MM.1S (cell line): ENCODE measurements at regions not wholly inside any gene's neighbourhood (a gene's known extent, or its start where the extent isn't known, plus 50 kb on each side); places are given as distances from the start of the nearest gene placed in this dataset.

ENCODE experiments used
- DNase-seq: peaks from one replicate; pipeline ENCODE4 v3.0.0-alpha.2; 2015
- H2AFZ ChIP-seq: fragments of 300-600 bp; sonication (generic); 2 replicates; pipeline ENCODE4 v1.6.0; 2016; ENCODE audit warnings: antibody characterized with exemption, low read length
- H3F3A ChIP-seq: fragments of 300-600 bp; sonication (generic); 2 replicates; pipeline ENCODE4 v1.6.1; 2016; ENCODE audit warnings: mild to moderate bottlenecking, antibody characterized with exemption, low read length, moderate library complexity, mixed read lengths; ENCODE audit not compliant: insufficient read depth
- H3K27ac ChIP-seq: fragments of 300-600 bp; sonication (generic); 2 replicates; pipeline ENCODE4 v1.5.1; 2016; ENCODE audit warnings: mild to moderate bottlenecking, low read length
- H3K27me3 ChIP-seq: fragments of 300-600 bp; sonication (generic); replicated peaks from 2 replicates; pipeline ENCODE4 v1.6.0; 2016; ENCODE audit warnings: low read length; ENCODE audit not compliant: insufficient read depth
- H3K36me3 ChIP-seq: fragments of 300-600 bp; sonication (generic); replicated peaks from 2 replicates; pipeline ENCODE4 v1.6.1; 2016; ENCODE audit warnings: mild to moderate bottlenecking, low read length, mixed read lengths; ENCODE audit not compliant: insufficient read depth
- H3K4me1 ChIP-seq: fragments of 300-600 bp; sonication (generic); 2 replicates; pipeline ENCODE4 v1.6.1; 2016; ENCODE audit warnings: low read length, mixed read lengths
- H3K4me2 ChIP-seq: fragments of 300-600 bp; sonication (generic); 2 replicates; pipeline ENCODE4 v1.6.0; 2016; ENCODE audit warnings: low read depth, low read length
- H3K4me3 ChIP-seq: fragments of 300-600 bp; sonication (generic); 2 replicates; pipeline ENCODE4 v1.5.1; 2016; ENCODE audit warnings: low read length, mixed read lengths
- H3K79me2 ChIP-seq: fragments of 300-600 bp; sonication (generic); 2 replicates; pipeline ENCODE4 v1.6.1; 2016; ENCODE audit warnings: mixed run types, low read length, mixed read lengths
- H3K9ac ChIP-seq: fragments of 300-600 bp; sonication (generic); 2 replicates; pipeline ENCODE4 v1.6.1; 2016; ENCODE audit warnings: low read length, mixed read lengths
- H3K9me2 ChIP-seq: fragments of 300-600 bp; sonication (generic); replicated peaks from 2 replicates; pipeline ENCODE4 v1.6.1; 2016; ENCODE audit warnings: mild to moderate bottlenecking, low read length, mixed read lengths; ENCODE audit not compliant: insufficient read depth
- H3K9me3 ChIP-seq: fragments of 300-600 bp; sonication (generic); replicated peaks from 2 replicates; pipeline ENCODE4 v1.6.1; 2016; ENCODE audit warnings: mild to moderate bottlenecking, low read length, mixed read lengths; ENCODE audit not compliant: insufficient read depth
- H4K20me1 ChIP-seq: fragments of 300-600 bp; sonication (generic); 2 replicates; pipeline ENCODE4 v1.6.1; 2016; ENCODE audit warnings: mild to moderate bottlenecking, low read length, moderate library complexity, mixed read lengths; ENCODE audit not compliant: insufficient read depth
- CTCF ChIP-seq: fragments of 300-600 bp; sonication (generic); IDR thresholded peaks from 2 replicates; pipeline ENCODE4 v1.5.1; 2016; ENCODE audit warnings: antibody characterized with exemption, low read length, mixed read lengths
- EZH2 ChIP-seq: fragments of 300-600 bp; sonication (generic); optimal IDR thresholded peaks from 2 replicates; pipeline ENCODE3; 2017; ENCODE audit warnings: low read depth, mild to moderate bottlenecking, antibody characterized with exemption, low read length, mixed read lengths
- EZH2phosphoT487 ChIP-seq: fragments of 300-600 bp; sonication (generic); IDR thresholded peaks from 2 replicates; pipeline ENCODE4 v1.6.1; 2018; ENCODE audit warnings: antibody characterized with exemption, low read length

- Histone ChIP-seq H3K9me2 (no peaks in the 10 kb centered on the region), H3K4me2 (no peak overlapping the region), H3K9me3 (no peaks in the 10 kb centered on the region), H3K36me3 (no peaks in the 10 kb centered on the region), H3K9ac (no peak overlapping the region), H3K27me3 (no peaks in the 10 kb centered on the region), H2AFZ (no peak overlapping the region), H3K4me1 (no peaks in the 10 kb centered on the region), H3F3A (no peaks in the 10 kb centered on the region), H3K4me3 (no peak overlapping the region), H3K27ac (no peak overlapping the region), H3K79me2 (no peaks in the 10 kb centered on the region), H4K20me1 (no peaks in the 10 kb centered on the region)
- TF ChIP-seq CTCF (no peak), EZH2phosphoT487 (no peak), EZH2 (no peak)
- DNase-seq = no peak
Measured at GRCh38 chr6:74320074-74320473, 624.1 kb downstream of the CD109 start.

GRCh38 chr6:74319292-74319691, 623.3 kb downstream of the CD109 start:
- Histone ChIP-seq H3K4me2 (no peak overlapping the region), H3K27ac (no peak overlapping the region), H3K9me3 (no peaks in the 10 kb centered on the region), H3K27me3 (no peaks in the 10 kb centered on the region), H3K4me3 (no peak overlapping the region), H3K9me2 (no peaks in the 10 kb centered on the region), H4K20me1 (no peaks in the 10 kb centered on the region), H2AFZ (no peak overlapping the region), H3F3A (no peaks in the 10 kb centered on the region), H3K4me1 (no peaks in the 10 kb centered on the region), H3K9ac (no peak overlapping the region), H3K79me2 (no peaks in the 10 kb centered on the region), H3K36me3 (no peaks in the 10 kb centered on the region)
- TF ChIP-seq CTCF (no peak), EZH2 (no peak), EZH2phosphoT487 (no peak)
- no peak for DNase-seq

- Histone ChIP-seq H3K27me3 (no peaks in the 10 kb centered on the region), H3K4me3 (no peak overlapping the region), H3F3A (no peaks in the 10 kb centered on the region), H3K4me2 (no peak overlapping the region), H2AFZ (no peak overlapping the region), H3K9ac (no peak overlapping the region), H3K36me3 (no peaks in the 10 kb centered on the region), H3K9me3 (no peaks in the 10 kb centered on the region), H4K20me1 (no peaks in the 10 kb centered on the region), H3K9me2 (no peaks in the 10 kb centered on the region), H3K27ac (no peak overlapping the region), H3K79me2 (no peaks in the 10 kb centered on the region), H3K4me1 (no peaks in the 10 kb centered on the region)
- no peak for DNase-seq
- no peak for TF ChIP-seq CTCF
- no peak for TF ChIP-seq EZH2phosphoT487
- no peak for TF ChIP-seq EZH2
Measured at GRCh38 chr6:74318738-74319137, 622.7 kb downstream of the CD109 start.
